MCF 10A (cell line): ENCODE measurements at regions not wholly inside any gene's neighbourhood (a gene's known extent, or its start where the extent isn't known, plus 50 kb on each side); places are given as distances from the start of the nearest gene placed in this dataset.

Experiments
- BruUV-seq: library from RNA; stranded (reverse); fragments of 400-500 nt; replicated peaks from 2 replicates; lab custom pipeline; 2021; lab: Mats Ljungman, UMichigan
- CTCF ChIA-PET: fragments of 300-600 bp; sonication (Branson Sonifier 250); formaldehyde crosslinking; extraction: SDS; loops from one replicate; lab custom pipeline; 2021; ENCODE audit warnings: antibody characterized with exemption, inconsistent platforms; lab: Yijun Ruan, JAX
- POLR2A ChIA-PET: fragments of 300-600, 350-650 bp; sonication (Branson Sonifier 250); formaldehyde crosslinking; extraction: SDS; loops from one replicate; lab custom pipeline; 2020; ENCODE audit warnings: antibody characterized with exemption, inconsistent platforms; lab: Yijun Ruan, JAX
- DNase-seq: peaks from one replicate; pipeline ENCODE4 v3.0.0-alpha.2; 2018; ENCODE audit not compliant: unreplicated experiment
- H3K27ac Mint-ChIP-seq: one replicate; pipeline ENCODE4 v1.8.0; 2022; ENCODE audit warnings: mild to moderate bottlenecking, low read depth, mixed read lengths; ENCODE audit not compliant: unreplicated experiment
- H3K27me3 Mint-ChIP-seq: one replicate; pipeline ENCODE4 v1.8.0; 2022; ENCODE audit warnings: mixed read lengths; ENCODE audit not compliant: insufficient read depth, unreplicated experiment
- H3K36me3 Mint-ChIP-seq: one replicate; pipeline ENCODE4 v1.8.0; 2022; ENCODE audit warnings: mild to moderate bottlenecking, moderate library complexity, mixed read lengths; ENCODE audit not compliant: insufficient read depth, unreplicated experiment
- H3K4me1 Mint-ChIP-seq: one replicate; pipeline ENCODE4 v1.8.0; 2022; ENCODE audit warnings: mixed read lengths; ENCODE audit not compliant: insufficient read depth, unreplicated experiment
- H3K4me3 Mint-ChIP-seq: one replicate; pipeline ENCODE4 v1.8.0; 2022; ENCODE audit warnings: mild to moderate bottlenecking, moderate library complexity, mixed read lengths; ENCODE audit not compliant: unreplicated experiment
- H3K9me3 Mint-ChIP-seq: one replicate; pipeline ENCODE4 v1.8.0; 2022; ENCODE audit warnings: mixed read lengths; ENCODE audit not compliant: unreplicated experiment
- CTCF ChIP-seq: fragments of 200-600 bp; IDR thresholded peaks from one replicate; pipeline ENCODE4 v1.8.0; 2022; ENCODE audit warnings: antibody characterized with exemption, mild to moderate bottlenecking; ENCODE audit not compliant: unreplicated experiment
- intact Hi-C: fragments of 100-400 bp; cut with micrococcal nuclease; formaldehyde crosslinking; loops from 2 replicates; pipeline ENCODE4 v1.14.1; 2022

GRCh38 chr6:154561750-154562149 is 51.3 kb upstream of the CNKSR3 start:
- intact Hi-C loops, result no loop called here
- POLR2A ChIA-PET, result interaction anchor here (0.6 kb wide), 1 partner anchor 194 kb away, joined by 3 read pairs; no protein-coding TSS in a partner anchor
- TF ChIP-seq CTCF, result no peak
- Mint-ChIP-seq H3K36me3 (peaks cover 5% of the 10 kb centered on the region), H3K27me3 (no peaks in the 10 kb centered on the region), H3K4me3 (no peak overlapping the region), H3K9me3 (no peaks in the 10 kb centered on the region), H3K27ac (no peak overlapping the region), H3K4me1 (no peaks in the 10 kb centered on the region)
- BruUV-seq, result no TSS peak
- CTCF ChIA-PET, result no interaction called here
- no peak for DNase-seq

- Mint-ChIP-seq H3K4me1 (no peaks in the 10 kb centered on the region), H3K27ac (no peak overlapping the region), H3K9me3 (no peaks in the 10 kb centered on the region), H3K4me3 (no peak overlapping the region), H3K36me3 (no peaks in the 10 kb centered on the region), H3K27me3 (no peaks in the 10 kb centered on the region)
- DNase-seq, result no peak
- BruUV-seq, result no TSS peak
- intact Hi-C loops, result no loop called here
- no peak for TF ChIP-seq CTCF
- CTCF ChIA-PET, result interaction anchor here (0.6 kb wide), 1 partner anchor 24 kb away, joined by 3 read pairs; no protein-coding TSS in a partner anchor
- POLR2A ChIA-PET, result no interaction called here
Measured at GRCh38 chr6:154565331-154565730, 54.8 kb upstream of the CNKSR3 start.

GRCh38 chr6:154566866-154567265 is 56.4 kb upstream of the CNKSR3 start:
- POLR2A ChIA-PET, result no interaction called here
- H3K4me1 Mint-ChIP-seq, result no peaks in the 10 kb centered on the region
- TF ChIP-seq CTCF, result no peak
- intact Hi-C loops, result no loop called here
- no peaks in the 10 kb centered on the region for H3K36me3 Mint-ChIP-seq
- H3K27ac Mint-ChIP-seq, result no peak overlapping the region
- H3K4me3 Mint-ChIP-seq, result no peak overlapping the region
- no TSS peak for BruUV-seq
- no peaks in the 10 kb centered on the region for H3K27me3 Mint-ChIP-seq
- no peaks in the 10 kb centered on the region for H3K9me3 Mint-ChIP-seq
- CTCF ChIA-PET, result interaction anchor here (0.6 kb wide), 1 partner anchor 129 kb away, joined by 3 read pairs; no protein-coding TSS in a partner anchor
- DNase-seq, result no peak

GRCh38 chr6:154567695-154568220 is 57.3 kb upstream of the CNKSR3 start:
- H3K27me3 Mint-ChIP-seq, result no peaks in the 10 kb centered on the region
- intact Hi-C loops, result no loop called here
- no TSS peak for BruUV-seq
- no peak for DNase-seq
- H3K36me3 Mint-ChIP-seq, result no peaks in the 10 kb centered on the region
- ChIA-PET POLR2A (no interaction called here), CTCF (interaction anchor here (0.6 kb wide), 1 partner anchor 42 kb away, joined by 4 read pairs; no protein-coding TSS in a partner anchor)
- no peak overlapping the region for H3K4me3 Mint-ChIP-seq
- no peak for TF ChIP-seq CTCF
- H3K4me1 Mint-ChIP-seq, result no peaks in the 10 kb centered on the region
- H3K27ac Mint-ChIP-seq, result no peak overlapping the region
- no peaks in the 10 kb centered on the region for H3K9me3 Mint-ChIP-seq
